Epithelial cell of esophagus (primary cell): ENCODE measurements at regions not wholly inside any gene's neighbourhood (a gene's known extent, or its start where the extent isn't known, plus 50 kb on each side); places are given as distances from the start of the nearest gene placed in this dataset.

Experiments
- DNase-seq: peaks from one replicate; pipeline ENCODE4 v3.0.0; 2010; ENCODE audit warnings: low read depth
- H3K4me3 ChIP-seq: 2 replicates; pipeline ENCODE4 v1.5.1; 2011; ENCODE audit warnings: mild to moderate bottlenecking, low read length, control low read depth
- CTCF ChIP-seq: IDR thresholded peaks from 2 replicates; pipeline ENCODE4 v1.5.1; 2011; ENCODE audit warnings: low read depth, mild to moderate bottlenecking, low read length, control low read depth, inconsistent platforms; ENCODE audit not compliant: insufficient read depth; ENCODE audit errors: missing control alignments

GRCh38 chr10:26637521-26638275, 59.8 kb upstream of the PDSS1 start:
- no peak overlapping the region for H3K4me3 ChIP-seq
- no peak for DNase-seq
- TF ChIP-seq CTCF = no peak

- DNase-seq = no peak
- TF ChIP-seq CTCF = no peak
Observed at GRCh38 chr10:26640391-26640790, 57.1 kb upstream of the PDSS1 start.

GRCh38 chr10:26642896-26643653, 54.4 kb upstream of the PDSS1 start:
- H3K4me3 ChIP-seq = no peak overlapping the region
- no peak for DNase-seq
- no peak for TF ChIP-seq CTCF

More at GRCh38 chr10:26640391-26640790, 57.1 kb upstream of the PDSS1 start:
- H3K4me3 ChIP-seq = no peak overlapping the region

GRCh38 chr10:26647602-26648244, 49.8 kb upstream of the PDSS1 start:
- DNase-seq = no peak
- no peak for TF ChIP-seq CTCF
- H3K4me3 ChIP-seq = no peak overlapping the region
